Astrocyte (in vitro differentiated cells and primary cell): ENCODE measurements at regions not wholly inside any gene's neighbourhood (a gene's known extent, or its start where the extent isn't known, plus 50 kb on each side); places are given as distances from the start of the nearest gene placed in this dataset.

Source experiments
- DNase-seq: peaks from one replicate; pipeline ENCODE4 v3.0.0-alpha.2; 2010; ENCODE audit warnings: low read depth
- FAIRE-seq: peaks from 2 replicates; lab custom pipeline; 2011; peaks lifted over from hg19 to GRCh38; lab: Jason Lieb, UNC
- H2AFZ ChIP-seq: 2 replicates; pipeline ENCODE4 v1.6.0; 2012; ENCODE audit warnings: low read depth, low read length, inconsistent platforms
- H3K27ac ChIP-seq: 2 replicates; pipeline ENCODE4 v1.5.1; 2011; ENCODE audit warnings: low read depth, low read length, inconsistent platforms
- H3K27me3 ChIP-seq: 2 replicates; pipeline ENCODE4 v1.6.0; 2011; ENCODE audit warnings: low read length, inconsistent platforms; ENCODE audit not compliant: insufficient read depth
- H3K36me3 ChIP-seq: 2 replicates; pipeline ENCODE4 v1.5.1; 2011; ENCODE audit warnings: low read length, inconsistent platforms; ENCODE audit not compliant: insufficient read depth
- H3K4me1 ChIP-seq: 2 replicates; pipeline ENCODE4 v1.5.1; 2011; ENCODE audit warnings: low read length, inconsistent platforms; ENCODE audit not compliant: insufficient read depth
- H3K4me2 ChIP-seq: 2 replicates; pipeline ENCODE4 v1.6.0; 2012; ENCODE audit warnings: low read length, inconsistent platforms
- H3K4me3 ChIP-seq: 2 replicates; pipeline ENCODE4 v1.5.1; 2011; ENCODE audit warnings: low read depth, mild to moderate bottlenecking, low read length, inconsistent platforms; ENCODE audit not compliant: insufficient read depth
- H3K79me2 ChIP-seq: 2 replicates; pipeline ENCODE4 v1.6.0; 2012; ENCODE audit warnings: mild to moderate bottlenecking, low read length, inconsistent platforms; ENCODE audit not compliant: insufficient read depth
- H3K9ac ChIP-seq: 2 replicates; pipeline ENCODE4 v1.6.0; 2012; ENCODE audit warnings: mild to moderate bottlenecking, low read length, inconsistent platforms
- H3K9me3 ChIP-seq: 2 replicates; pipeline ENCODE4 v1.5.1; 2012; ENCODE audit warnings: low read depth, mild to moderate bottlenecking, low read length, inconsistent platforms; ENCODE audit not compliant: insufficient read depth
- H4K20me1 ChIP-seq: 2 replicates; pipeline ENCODE4 v1.6.0; 2012; ENCODE audit warnings: low read length, inconsistent platforms; ENCODE audit not compliant: insufficient read depth
- H3K27ac Mint-ChIP-seq: one replicate; pipeline ENCODE4 v1.8.0; 2021; ENCODE audit warnings: mild to moderate bottlenecking, mixed read lengths; ENCODE audit not compliant: unreplicated experiment
- H3K27me3 Mint-ChIP-seq: one replicate; pipeline ENCODE4 v1.8.0; 2021; ENCODE audit warnings: low read depth, mixed read lengths; ENCODE audit not compliant: unreplicated experiment
- H3K36me3 Mint-ChIP-seq: one replicate; pipeline ENCODE4 v1.8.0; 2021; ENCODE audit warnings: low read depth, mixed read lengths; ENCODE audit not compliant: unreplicated experiment
- H3K4me1 Mint-ChIP-seq: one replicate; pipeline ENCODE4 v1.8.0; 2021; ENCODE audit warnings: low read depth, mixed read lengths; ENCODE audit not compliant: unreplicated experiment
- H3K4me3 Mint-ChIP-seq: one replicate; pipeline ENCODE4 v1.8.0; 2021; ENCODE audit warnings: mild to moderate bottlenecking, moderate library complexity, mixed read lengths; ENCODE audit not compliant: unreplicated experiment
- H3K9me3 Mint-ChIP-seq: one replicate; pipeline ENCODE4 v1.8.0; 2021; ENCODE audit warnings: mild to moderate bottlenecking, mixed read lengths; ENCODE audit not compliant: unreplicated experiment
- EZH2 ChIP-seq: IDR thresholded peaks from 2 replicates; pipeline ENCODE4 v1.6.1; 2012; ENCODE audit warnings: mild to moderate bottlenecking, low read length, inconsistent platforms; ENCODE audit not compliant: insufficient read depth
- TF ChIP-seq, protein P1 (sequence below): IDR thresholded peaks from 2 replicates; pipeline ENCODE4 v1.5.1; 2011; ENCODE audit warnings: low read depth, mild to moderate bottlenecking, inconsistent platforms, low read length, moderate library complexity; ENCODE audit not compliant: insufficient read depth

GRCh38 chr22:46084376-46084775, 66.0 kb upstream of the PPARA start:
- H3K4me1 Mint-ChIP-seq: peaks cover 5% of the 10 kb centered on the region
- no peak for DNase-seq
- Histone ChIP-seq H3K9ac (peak overlapping the region; percentile 96), H3K27ac (peak overlapping the region; percentile 91), H3K27me3 (no peaks in the 10 kb centered on the region), H3K9me3 (no peaks in the 10 kb centered on the region), H4K20me1 (peaks cover 87% of the 10 kb centered on the region), H3K36me3 (peaks cover 29% of the 10 kb centered on the region), H3K79me2 (peaks cover 100% of the 10 kb centered on the region), H2AFZ (no peak overlapping the region), H3K4me3 (peak overlapping the region; percentile 99), H3K4me1 (peaks cover 66% of the 10 kb centered on the region), H3K4me2 (peak overlapping the region; percentile 94)
- TF ChIP-seq, protein P1, sequence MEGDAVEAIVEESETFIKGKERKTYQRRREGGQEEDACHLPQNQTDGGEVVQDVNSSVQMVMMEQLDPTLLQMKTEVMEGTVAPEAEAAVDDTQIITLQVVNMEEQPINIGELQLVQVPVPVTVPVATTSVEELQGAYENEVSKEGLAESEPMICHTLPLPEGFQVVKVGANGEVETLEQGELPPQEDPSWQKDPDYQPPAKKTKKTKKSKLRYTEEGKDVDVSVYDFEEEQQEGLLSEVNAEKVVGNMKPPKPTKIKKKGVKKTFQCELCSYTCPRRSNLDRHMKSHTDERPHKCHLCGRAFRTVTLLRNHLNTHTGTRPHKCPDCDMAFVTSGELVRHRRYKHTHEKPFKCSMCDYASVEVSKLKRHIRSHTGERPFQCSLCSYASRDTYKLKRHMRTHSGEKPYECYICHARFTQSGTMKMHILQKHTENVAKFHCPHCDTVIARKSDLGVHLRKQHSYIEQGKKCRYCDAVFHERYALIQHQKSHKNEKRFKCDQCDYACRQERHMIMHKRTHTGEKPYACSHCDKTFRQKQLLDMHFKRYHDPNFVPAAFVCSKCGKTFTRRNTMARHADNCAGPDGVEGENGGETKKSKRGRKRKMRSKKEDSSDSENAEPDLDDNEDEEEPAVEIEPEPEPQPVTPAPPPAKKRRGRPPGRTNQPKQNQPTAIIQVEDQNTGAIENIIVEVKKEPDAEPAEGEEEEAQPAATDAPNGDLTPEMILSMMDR: no peak
- TF ChIP-seq EZH2: no peak
- no peaks in the 10 kb centered on the region for H3K36me3 Mint-ChIP-seq
- H3K27me3 Mint-ChIP-seq: peaks cover 16% of the 10 kb centered on the region
- no peak for FAIRE-seq
- no peak overlapping the region for H3K27ac Mint-ChIP-seq
- no peaks in the 10 kb centered on the region for H3K9me3 Mint-ChIP-seq
- no peak overlapping the region for H3K4me3 Mint-ChIP-seq

- Histone ChIP-seq H4K20me1 (peaks cover 95% of the 10 kb centered on the region), H3K4me3 (peak overlapping the region; percentile 99), H3K27ac (peak overlapping the region; percentile 91), H3K27me3 (no peaks in the 10 kb centered on the region), H2AFZ (no peak overlapping the region), H3K9me3 (no peaks in the 10 kb centered on the region), H3K4me2 (peak overlapping the region; percentile 94), H3K9ac (peak overlapping the region; percentile 96), H3K4me1 (peaks cover 70% of the 10 kb centered on the region), H3K79me2 (peaks cover 100% of the 10 kb centered on the region), H3K36me3 (peaks cover 29% of the 10 kb centered on the region)
- no peak for FAIRE-seq
- peaks cover 5% of the 10 kb centered on the region for H3K4me1 Mint-ChIP-seq
- H3K27me3 Mint-ChIP-seq: peaks cover 16% of the 10 kb centered on the region
- no peak overlapping the region for H3K4me3 Mint-ChIP-seq
- peak; percentile 92 for DNase-seq
- H3K9me3 Mint-ChIP-seq: no peaks in the 10 kb centered on the region
- no peak overlapping the region for H3K27ac Mint-ChIP-seq
- no peaks in the 10 kb centered on the region for H3K36me3 Mint-ChIP-seq
- TF ChIP-seq, protein P1: no peak
- no peak for TF ChIP-seq EZH2
These were observed 65.1 kb upstream of the PPARA start for GRCh38 chr22:46084943-46085827.
